ENCODE measurements at regions not wholly inside any gene's neighbourhood (a gene's known extent, or its start where the extent isn't known, plus 50 kb on each side); places are given as distances from the start of the nearest gene placed in this dataset.

GRCh38 chr3:43953380-43953779 is 262.6 kb downstream of the ABHD5 start:
- H3K27me3 Mint-ChIP-seq (ENCODE audit: low read depth) = peaks cover 43% of the 10 kb centered on the region
- no peak overlapping the region for H3K4me3 Mint-ChIP-seq
- no peaks in the 10 kb centered on the region for H3K9me3 Mint-ChIP-seq
- no peaks in the 10 kb centered on the region for H3K36me3 Mint-ChIP-seq (ENCODE audit: low read depth)
- TF ChIP-seq, protein P1, sequence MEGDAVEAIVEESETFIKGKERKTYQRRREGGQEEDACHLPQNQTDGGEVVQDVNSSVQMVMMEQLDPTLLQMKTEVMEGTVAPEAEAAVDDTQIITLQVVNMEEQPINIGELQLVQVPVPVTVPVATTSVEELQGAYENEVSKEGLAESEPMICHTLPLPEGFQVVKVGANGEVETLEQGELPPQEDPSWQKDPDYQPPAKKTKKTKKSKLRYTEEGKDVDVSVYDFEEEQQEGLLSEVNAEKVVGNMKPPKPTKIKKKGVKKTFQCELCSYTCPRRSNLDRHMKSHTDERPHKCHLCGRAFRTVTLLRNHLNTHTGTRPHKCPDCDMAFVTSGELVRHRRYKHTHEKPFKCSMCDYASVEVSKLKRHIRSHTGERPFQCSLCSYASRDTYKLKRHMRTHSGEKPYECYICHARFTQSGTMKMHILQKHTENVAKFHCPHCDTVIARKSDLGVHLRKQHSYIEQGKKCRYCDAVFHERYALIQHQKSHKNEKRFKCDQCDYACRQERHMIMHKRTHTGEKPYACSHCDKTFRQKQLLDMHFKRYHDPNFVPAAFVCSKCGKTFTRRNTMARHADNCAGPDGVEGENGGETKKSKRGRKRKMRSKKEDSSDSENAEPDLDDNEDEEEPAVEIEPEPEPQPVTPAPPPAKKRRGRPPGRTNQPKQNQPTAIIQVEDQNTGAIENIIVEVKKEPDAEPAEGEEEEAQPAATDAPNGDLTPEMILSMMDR (IDR thresholded peaks at IDR 0.05; ENCODE audit: unreplicated experiment in 3 of 3) = no peak
- H3K4me1 Mint-ChIP-seq = peaks cover 15% of the 10 kb centered on the region
- H3K27ac Mint-ChIP-seq = no peak overlapping the region

GRCh38 chr3:43953814-43954692 is 263.3 kb downstream of the ABHD5 start:
- peaks cover 41% of the 10 kb centered on the region for H3K27me3 Mint-ChIP-seq (ENCODE audit: low read depth)
- H3K27ac Mint-ChIP-seq = no peak overlapping the region
- H3K36me3 Mint-ChIP-seq (ENCODE audit: low read depth) = no peaks in the 10 kb centered on the region
- TF ChIP-seq, protein P1 (IDR thresholded peaks at IDR 0.05; ENCODE audit: unreplicated experiment in 3 of 3) = no peak
- H3K4me1 Mint-ChIP-seq = peaks cover 19% of the 10 kb centered on the region
- no peaks in the 10 kb centered on the region for H3K9me3 Mint-ChIP-seq
- H3K4me3 Mint-ChIP-seq = no peak overlapping the region

- H3K9me3 Mint-ChIP-seq = no peaks in the 10 kb centered on the region
- H3K27ac Mint-ChIP-seq = no peak overlapping the region
- TF ChIP-seq, protein P1 (IDR thresholded peaks at IDR 0.05; ENCODE audit: unreplicated experiment in 3 of 3) = no peak
- H3K27me3 Mint-ChIP-seq (ENCODE audit: low read depth) = peaks cover 49% of the 10 kb centered on the region
- H3K4me3 Mint-ChIP-seq = no peak overlapping the region
- H3K4me1 Mint-ChIP-seq = peaks cover 34% of the 10 kb centered on the region
- H3K36me3 Mint-ChIP-seq (ENCODE audit: low read depth) = no peaks in the 10 kb centered on the region
These were observed 266.2 kb downstream of the ABHD5 start for GRCh38 chr3:43956945-43957344.

GRCh38 chr3:43957553-43957952 is 266.8 kb downstream of the ABHD5 start:
- H3K27ac Mint-ChIP-seq = no peak overlapping the region
- H3K36me3 Mint-ChIP-seq (ENCODE audit: low read depth) = no peaks in the 10 kb centered on the region
- peaks cover 34% of the 10 kb centered on the region for H3K4me1 Mint-ChIP-seq
- H3K27me3 Mint-ChIP-seq (ENCODE audit: low read depth) = peaks cover 49% of the 10 kb centered on the region
- H3K9me3 Mint-ChIP-seq = no peaks in the 10 kb centered on the region
- TF ChIP-seq, protein P1 (IDR thresholded peaks at IDR 0.05; ENCODE audit: unreplicated experiment in 3 of 3) = no peak
- H3K4me3 Mint-ChIP-seq = no peak overlapping the region

GRCh38 chr3:43958005-43958770 is 267.4 kb downstream of the ABHD5 start:
- peaks cover 34% of the 10 kb centered on the region for H3K4me1 Mint-ChIP-seq
- TF ChIP-seq, protein P1 (IDR thresholded peaks at IDR 0.05; ENCODE audit: unreplicated experiment in 3 of 3) = no peak

More at GRCh38 chr3:43958005-43958770, 267.4 kb downstream of the ABHD5 start:
- H3K9me3 Mint-ChIP-seq = no peaks in the 10 kb centered on the region
- H3K36me3 Mint-ChIP-seq (ENCODE audit: low read depth) = no peaks in the 10 kb centered on the region
- H3K27ac Mint-ChIP-seq = no peak overlapping the region
- H3K27me3 Mint-ChIP-seq (ENCODE audit: low read depth) = peaks cover 49% of the 10 kb centered on the region
- no peak overlapping the region for H3K4me3 Mint-ChIP-seq
